SK-N-SH (cell line): ENCODE measurements at regions not wholly inside any gene's neighbourhood (a gene's known extent, or its start where the extent isn't known, plus 50 kb on each side); places are given as distances from the start of the nearest gene placed in this dataset.

Experiments
- EP300 ChIP-seq, 2 experiments: IDR thresholded peaks; 2 replicates each; pipeline versions ENCODE4 v1.4.0 to v1.6.1; 2012; ENCODE audit warnings: borderline replicate concordance in 1 of 2, low read depth in 1 of 2, low read length in 1 of 2
- FOSL2 ChIP-seq: IDR thresholded peaks from 2 replicates; pipeline ENCODE4 v1.4.0; 2012; ENCODE audit warnings: low read depth, mild to moderate bottlenecking, moderate library complexity, borderline replicate concordance
- POLR2AphosphoS5 ChIP-seq: IDR thresholded peaks from 2 replicates; pipeline ENCODE4 v1.6.1; 2012; ENCODE audit warnings: low read depth, low read length
- RAD21 ChIP-seq: IDR thresholded peaks from 2 replicates; pipeline ENCODE4 v1.6.1; 2012; ENCODE audit warnings: mild to moderate bottlenecking, low read length
- RCOR1 ChIP-seq: fragments of 150-350 bp; IDR thresholded peaks from 2 replicates; pipeline ENCODE4 v1.6.1; 2017; ENCODE audit warnings: antibody characterized with exemption, low read length
- RFX5 ChIP-seq: IDR thresholded peaks from 2 replicates; pipeline ENCODE4 v1.6.1; 2012; ENCODE audit warnings: mild to moderate bottlenecking, improper control_type of control experiment, low read length
- TEAD4 ChIP-seq: IDR thresholded peaks from 2 replicates; pipeline ENCODE4 v1.4.0; 2012; ENCODE audit warnings: mild to moderate bottlenecking, borderline replicate concordance; ENCODE audit not compliant: insufficient read depth
- TF ChIP-seq, protein P1 (sequence below): fragments of 200-600 bp; sonication (generic); IDR thresholded peaks from 2 replicates; pipeline ENCODE4 v1.6.1; 2017; ENCODE audit warnings: antibody characterized with exemption, mild to moderate bottlenecking, moderate library complexity
- TF ChIP-seq, protein P2 (sequence below): IDR thresholded peaks from 2 replicates; pipeline ENCODE4 v1.4.0; 2012; ENCODE audit warnings: low read depth, borderline replicate concordance
- TF ChIP-seq, protein P3 (sequence below): IDR thresholded peaks from 2 replicates; pipeline ENCODE4 v1.4.0; 2012; ENCODE audit warnings: low read depth, borderline replicate concordance
- TF ChIP-seq, protein P4 (sequence below): IDR thresholded peaks from 2 replicates; pipeline ENCODE4 v1.4.0; 2012; ENCODE audit warnings: low read depth
- TF ChIP-seq, protein P5 (sequence below): IDR thresholded peaks from 2 replicates; pipeline ENCODE4 v1.6.1; 2012; ENCODE audit warnings: mild to moderate bottlenecking, low read depth, low read length, moderate library complexity

DNA sequence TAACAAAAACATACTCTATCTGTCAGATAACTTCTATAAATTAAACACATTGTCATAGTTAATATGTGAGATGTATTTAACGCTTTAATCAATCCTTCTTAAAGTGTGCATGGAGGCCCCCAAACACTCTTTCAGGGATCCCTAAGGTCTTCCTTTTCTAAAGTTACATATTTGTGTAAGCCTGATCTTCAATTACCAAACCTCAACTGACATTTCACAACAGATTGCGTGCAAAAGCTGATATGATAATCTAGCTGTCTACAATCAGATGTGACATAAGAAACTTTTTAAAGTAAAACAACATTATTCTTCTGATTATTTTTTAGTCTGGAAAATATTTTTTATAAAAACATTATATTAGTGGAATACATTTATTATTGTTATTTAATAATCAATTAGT, 1850.4 kb downstream of the OLFM4 start:
- TF ChIP-seq, protein P1, sequence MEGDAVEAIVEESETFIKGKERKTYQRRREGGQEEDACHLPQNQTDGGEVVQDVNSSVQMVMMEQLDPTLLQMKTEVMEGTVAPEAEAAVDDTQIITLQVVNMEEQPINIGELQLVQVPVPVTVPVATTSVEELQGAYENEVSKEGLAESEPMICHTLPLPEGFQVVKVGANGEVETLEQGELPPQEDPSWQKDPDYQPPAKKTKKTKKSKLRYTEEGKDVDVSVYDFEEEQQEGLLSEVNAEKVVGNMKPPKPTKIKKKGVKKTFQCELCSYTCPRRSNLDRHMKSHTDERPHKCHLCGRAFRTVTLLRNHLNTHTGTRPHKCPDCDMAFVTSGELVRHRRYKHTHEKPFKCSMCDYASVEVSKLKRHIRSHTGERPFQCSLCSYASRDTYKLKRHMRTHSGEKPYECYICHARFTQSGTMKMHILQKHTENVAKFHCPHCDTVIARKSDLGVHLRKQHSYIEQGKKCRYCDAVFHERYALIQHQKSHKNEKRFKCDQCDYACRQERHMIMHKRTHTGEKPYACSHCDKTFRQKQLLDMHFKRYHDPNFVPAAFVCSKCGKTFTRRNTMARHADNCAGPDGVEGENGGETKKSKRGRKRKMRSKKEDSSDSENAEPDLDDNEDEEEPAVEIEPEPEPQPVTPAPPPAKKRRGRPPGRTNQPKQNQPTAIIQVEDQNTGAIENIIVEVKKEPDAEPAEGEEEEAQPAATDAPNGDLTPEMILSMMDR, result no peak
- no peak for TF ChIP-seq RCOR1
- TF ChIP-seq, protein P2, sequence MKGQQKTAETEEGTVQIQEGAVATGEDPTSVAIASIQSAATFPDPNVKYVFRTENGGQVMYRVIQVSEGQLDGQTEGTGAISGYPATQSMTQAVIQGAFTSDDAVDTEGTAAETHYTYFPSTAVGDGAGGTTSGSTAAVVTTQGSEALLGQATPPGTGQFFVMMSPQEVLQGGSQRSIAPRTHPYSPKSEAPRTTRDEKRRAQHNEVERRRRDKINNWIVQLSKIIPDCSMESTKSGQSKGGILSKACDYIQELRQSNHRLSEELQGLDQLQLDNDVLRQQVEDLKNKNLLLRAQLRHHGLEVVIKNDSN, result no peak
- no peak for TF ChIP-seq POLR2AphosphoS5
- no peak for TF ChIP-seq RAD21
- TF ChIP-seq FOSL2, result no peak
- no peak for TF ChIP-seq EP300 (IDR thresholded peaks at IDR 0.05; ENCODE audit: borderline replicate concordance in 1 of 2, low read depth in 1 of 2, low read length in 1 of 2)
- TF ChIP-seq, protein P3, sequence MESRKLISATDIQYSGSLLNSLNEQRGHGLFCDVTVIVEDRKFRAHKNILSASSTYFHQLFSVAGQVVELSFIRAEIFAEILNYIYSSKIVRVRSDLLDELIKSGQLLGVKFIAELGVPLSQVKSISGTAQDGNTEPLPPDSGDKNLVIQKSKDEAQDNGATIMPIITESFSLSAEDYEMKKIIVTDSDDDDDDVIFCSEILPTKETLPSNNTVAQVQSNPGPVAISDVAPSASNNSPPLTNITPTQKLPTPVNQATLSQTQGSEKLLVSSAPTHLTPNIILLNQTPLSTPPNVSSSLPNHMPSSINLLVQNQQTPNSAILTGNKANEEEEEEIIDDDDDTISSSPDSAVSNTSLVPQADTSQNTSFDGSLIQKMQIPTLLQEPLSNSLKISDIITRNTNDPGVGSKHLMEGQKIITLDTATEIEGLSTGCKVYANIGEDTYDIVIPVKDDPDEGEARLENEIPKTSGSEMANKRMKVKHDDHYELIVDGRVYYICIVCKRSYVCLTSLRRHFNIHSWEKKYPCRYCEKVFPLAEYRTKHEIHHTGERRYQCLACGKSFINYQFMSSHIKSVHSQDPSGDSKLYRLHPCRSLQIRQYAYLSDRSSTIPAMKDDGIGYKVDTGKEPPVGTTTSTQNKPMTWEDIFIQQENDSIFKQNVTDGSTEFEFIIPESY, result no peak
- TF ChIP-seq RFX5, result no peak
- TF ChIP-seq, protein P4, sequence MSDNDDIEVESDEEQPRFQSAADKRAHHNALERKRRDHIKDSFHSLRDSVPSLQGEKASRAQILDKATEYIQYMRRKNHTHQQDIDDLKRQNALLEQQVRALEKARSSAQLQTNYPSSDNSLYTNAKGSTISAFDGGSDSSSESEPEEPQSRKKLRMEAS, result no peak
- no peak for TF ChIP-seq TEAD4
- TF ChIP-seq, protein P5, sequence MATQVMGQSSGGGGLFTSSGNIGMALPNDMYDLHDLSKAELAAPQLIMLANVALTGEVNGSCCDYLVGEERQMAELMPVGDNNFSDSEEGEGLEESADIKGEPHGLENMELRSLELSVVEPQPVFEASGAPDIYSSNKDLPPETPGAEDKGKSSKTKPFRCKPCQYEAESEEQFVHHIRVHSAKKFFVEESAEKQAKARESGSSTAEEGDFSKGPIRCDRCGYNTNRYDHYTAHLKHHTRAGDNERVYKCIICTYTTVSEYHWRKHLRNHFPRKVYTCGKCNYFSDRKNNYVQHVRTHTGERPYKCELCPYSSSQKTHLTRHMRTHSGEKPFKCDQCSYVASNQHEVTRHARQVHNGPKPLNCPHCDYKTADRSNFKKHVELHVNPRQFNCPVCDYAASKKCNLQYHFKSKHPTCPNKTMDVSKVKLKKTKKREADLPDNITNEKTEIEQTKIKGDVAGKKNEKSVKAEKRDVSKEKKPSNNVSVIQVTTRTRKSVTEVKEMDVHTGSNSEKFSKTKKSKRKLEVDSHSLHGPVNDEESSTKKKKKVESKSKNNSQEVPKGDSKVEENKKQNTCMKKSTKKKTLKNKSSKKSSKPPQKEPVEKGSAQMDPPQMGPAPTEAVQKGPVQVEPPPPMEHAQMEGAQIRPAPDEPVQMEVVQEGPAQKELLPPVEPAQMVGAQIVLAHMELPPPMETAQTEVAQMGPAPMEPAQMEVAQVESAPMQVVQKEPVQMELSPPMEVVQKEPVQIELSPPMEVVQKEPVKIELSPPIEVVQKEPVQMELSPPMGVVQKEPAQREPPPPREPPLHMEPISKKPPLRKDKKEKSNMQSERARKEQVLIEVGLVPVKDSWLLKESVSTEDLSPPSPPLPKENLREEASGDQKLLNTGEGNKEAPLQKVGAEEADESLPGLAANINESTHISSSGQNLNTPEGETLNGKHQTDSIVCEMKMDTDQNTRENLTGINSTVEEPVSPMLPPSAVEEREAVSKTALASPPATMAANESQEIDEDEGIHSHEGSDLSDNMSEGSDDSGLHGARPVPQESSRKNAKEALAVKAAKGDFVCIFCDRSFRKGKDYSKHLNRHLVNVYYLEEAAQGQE, result no peak
